GM12891 (cell line): ENCODE measurements at regions not wholly inside any gene's neighbourhood (a gene's known extent, or its start where the extent isn't known, plus 50 kb on each side); places are given as distances from the start of the nearest gene placed in this dataset.

Experiments
- DNase-seq: peaks from one replicate; pipeline ENCODE4 v3.0.0; 2011; ENCODE audit warnings: low spot score; ENCODE audit not compliant: insufficient read length
- FAIRE-seq: peaks from 2 replicates; lab custom pipeline; 2011; peaks lifted over from hg19 to GRCh38; lab: Jason Lieb, UNC
- PAX5 ChIP-seq: IDR thresholded peaks from 2 replicates; pipeline ENCODE4 v1.6.1; 2011; ENCODE audit warnings: low read length, moderate library complexity, mild to moderate bottlenecking; ENCODE audit not compliant: insufficient read depth, severe bottlenecking
- POLR2A ChIP-seq: IDR thresholded peaks from 2 replicates; pipeline ENCODE4 v1.6.1; 2011; ENCODE audit warnings: low read depth, low read length, control low read depth
- POLR2AphosphoS5 ChIP-seq: IDR thresholded peaks from 2 replicates; pipeline ENCODE4 v1.6.1; 2011; ENCODE audit warnings: low read depth, low read length, control low read depth
- POU2F2 ChIP-seq: IDR thresholded peaks from 2 replicates; pipeline ENCODE4 v1.6.1; 2011; ENCODE audit warnings: low read depth, mild to moderate bottlenecking, control low read depth, low read length, moderate library complexity
- SPI1 ChIP-seq: IDR thresholded peaks from 2 replicates; pipeline ENCODE4 v1.6.1; 2011; ENCODE audit warnings: low read depth, low read length, control low read depth
- TAF1 ChIP-seq: IDR thresholded peaks from 2 replicates; pipeline ENCODE4 v1.6.1; 2011; ENCODE audit warnings: low read depth, low read length, control low read depth

DNA sequence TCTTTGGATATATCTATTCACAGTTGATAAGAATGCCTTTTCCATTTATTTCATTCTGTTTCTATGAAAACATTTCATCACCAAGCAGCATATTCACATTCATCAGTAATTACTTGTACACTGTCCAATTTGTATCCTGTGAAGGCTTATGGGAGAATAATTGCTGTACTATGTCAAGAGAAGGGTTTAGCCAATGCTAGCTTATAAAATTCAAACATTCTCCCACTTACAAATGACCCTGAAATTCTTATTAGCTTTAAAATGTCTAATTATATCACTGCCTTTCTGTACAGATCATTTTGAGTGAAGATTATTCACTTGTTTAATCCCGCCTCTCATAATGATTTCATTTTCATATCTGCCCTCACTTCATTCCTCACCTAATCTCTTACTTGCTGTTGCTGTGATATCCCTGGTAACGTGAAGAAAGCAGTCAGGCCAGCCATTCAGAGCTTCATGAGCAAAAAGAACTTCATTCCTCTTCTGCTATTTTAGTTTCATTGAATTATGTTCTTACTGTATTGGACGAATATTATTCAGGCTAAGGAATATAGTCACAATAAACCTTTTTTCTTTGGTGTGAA lies 778.7 kb downstream of the OLFM4 start:
- no peak for TF ChIP-seq POLR2A
- no peak for TF ChIP-seq TAF1
- TF ChIP-seq POU2F2 = no peak
- no peak for TF ChIP-seq POLR2AphosphoS5
- no peak for TF ChIP-seq PAX5
- no peak for TF ChIP-seq SPI1
- FAIRE-seq (no peak), DNase-seq (no peak)

DNA sequence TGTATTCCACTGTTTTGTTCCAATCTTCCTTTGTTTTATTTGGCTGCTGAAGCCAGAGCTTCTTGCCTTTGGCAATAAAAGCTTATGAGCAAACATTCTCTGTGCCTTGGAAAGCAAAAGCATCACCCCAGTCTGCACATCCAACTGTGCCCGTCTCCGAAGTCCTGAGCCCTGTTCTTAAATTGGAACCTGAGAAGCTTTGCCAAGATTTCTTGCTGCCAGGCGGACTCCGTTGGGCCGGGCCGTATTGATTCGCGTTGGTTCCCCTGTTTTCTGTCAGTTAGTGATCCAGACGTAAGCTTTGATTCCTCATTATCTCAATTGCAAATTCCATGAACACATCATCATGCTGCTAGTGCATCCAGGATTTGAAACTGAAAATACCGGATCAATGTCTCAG lies 793.0 kb downstream of the OLFM4 start:
- no peak for FAIRE-seq
- TF ChIP-seq TAF1 (no peak), PAX5 (no peak), POU2F2 (no peak), POLR2A (no peak), SPI1 (no peak), POLR2AphosphoS5 (no peak)
- no peak for DNase-seq

DNA sequence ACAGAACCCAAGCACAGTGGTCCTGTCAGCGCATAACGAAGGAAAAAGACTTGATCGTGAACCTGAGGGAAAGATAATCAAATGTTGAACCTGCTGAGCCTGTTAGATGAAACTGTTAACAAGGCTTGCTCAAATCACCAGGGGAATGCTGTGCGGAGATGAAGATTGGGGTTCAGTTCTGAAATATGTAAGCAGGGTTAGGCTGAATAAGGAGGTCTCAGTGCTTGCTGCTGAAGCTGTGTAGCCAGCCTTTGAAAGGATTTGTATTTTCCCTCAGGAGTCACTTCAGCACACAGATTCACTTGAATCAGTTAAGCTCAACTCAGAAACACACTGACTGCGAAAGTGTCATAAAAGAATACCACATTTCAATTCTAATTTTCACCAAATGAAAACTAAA lies 793.5 kb downstream of the OLFM4 start:
- DNase-seq (no peak), FAIRE-seq (no peak)
- TF ChIP-seq POU2F2 (no peak), PAX5 (no peak), POLR2AphosphoS5 (no peak), TAF1 (no peak), POLR2A (no peak), SPI1 (no peak)

DNA sequence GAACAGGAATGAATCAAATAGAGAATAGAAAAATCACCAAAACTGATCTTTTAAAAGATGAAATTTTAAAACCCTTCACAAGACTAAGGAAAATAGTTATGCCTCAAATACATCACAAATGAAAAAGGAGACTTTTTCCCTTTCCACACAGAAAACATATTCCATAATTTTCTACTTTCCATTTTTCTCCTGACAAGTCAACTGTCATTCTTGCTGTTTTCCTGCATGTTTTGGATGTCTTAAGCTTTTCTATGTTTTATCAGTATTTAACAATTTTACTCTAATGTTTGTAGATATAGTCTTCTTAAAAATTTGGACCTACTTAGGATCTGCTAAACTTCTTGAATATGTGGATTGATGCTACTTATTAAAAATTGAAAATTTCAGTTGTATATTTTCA lies 810.8 kb downstream of the OLFM4 start:
- FAIRE-seq (no peak), DNase-seq (no peak)
- TF ChIP-seq POLR2AphosphoS5 (no peak), PAX5 (no peak), POLR2A (no peak), POU2F2 (no peak), SPI1 (no peak), TAF1 (no peak)

DNA sequence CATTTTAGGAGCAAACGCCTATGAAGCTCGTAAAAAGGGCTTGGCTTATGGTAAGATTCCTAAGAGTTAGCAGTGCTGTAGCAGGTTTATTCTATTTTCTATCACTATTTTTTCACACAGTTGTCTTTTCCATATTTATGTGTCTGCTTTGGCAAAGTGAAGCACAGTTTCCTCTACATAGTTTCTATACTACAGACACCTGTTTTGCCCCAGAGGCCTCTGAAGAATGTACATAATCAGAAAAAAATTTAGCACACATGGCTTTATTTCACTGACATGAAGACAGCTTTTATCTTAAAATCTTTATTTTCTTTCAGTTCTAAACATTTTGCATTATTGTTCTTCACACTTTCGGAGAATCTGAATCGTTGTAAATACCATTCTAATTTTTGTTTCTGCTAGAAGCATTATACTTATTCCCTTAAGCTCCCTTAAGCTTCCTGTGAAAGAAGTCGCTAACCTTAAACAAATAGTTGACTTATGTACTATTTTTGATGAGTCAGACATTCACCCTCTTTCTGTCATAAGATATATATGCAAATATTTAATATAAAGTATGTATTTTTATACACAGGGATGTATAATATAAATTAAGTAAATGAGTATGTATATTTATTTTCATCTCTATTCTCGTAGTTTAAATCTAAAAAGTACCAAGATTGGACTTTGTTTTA lies 816.0 kb downstream of the OLFM4 start:
- no peak for FAIRE-seq
- no peak for TF ChIP-seq POU2F2
- TF ChIP-seq POLR2AphosphoS5 = no peak
- no peak for TF ChIP-seq TAF1
- TF ChIP-seq POLR2A = no peak
- TF ChIP-seq PAX5 = no peak
- TF ChIP-seq SPI1 = no peak
- DNase-seq = no peak

DNA sequence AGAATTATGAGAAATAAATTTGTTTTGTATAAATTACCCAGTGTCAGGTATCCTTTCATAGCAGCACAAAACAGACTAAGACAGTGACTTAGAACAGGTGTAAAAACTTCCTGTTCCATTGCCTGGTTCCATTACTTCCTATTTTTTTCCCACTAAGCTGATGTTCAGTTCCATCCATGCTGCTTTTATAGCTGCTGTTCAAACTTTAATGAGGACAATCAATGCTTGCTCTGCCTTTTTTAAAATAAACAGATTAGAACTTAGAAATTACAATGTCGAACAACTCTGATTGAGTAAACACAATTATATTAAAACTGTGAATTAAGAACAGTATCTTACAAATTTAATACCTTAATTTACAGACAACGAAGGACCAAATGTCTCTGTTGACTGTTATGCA lies 818.9 kb downstream of the OLFM4 start:
- TF ChIP-seq PAX5 (no peak), POLR2AphosphoS5 (no peak), SPI1 (no peak), TAF1 (no peak)
- FAIRE-seq = no peak
- DNase-seq = no peak

DNA sequence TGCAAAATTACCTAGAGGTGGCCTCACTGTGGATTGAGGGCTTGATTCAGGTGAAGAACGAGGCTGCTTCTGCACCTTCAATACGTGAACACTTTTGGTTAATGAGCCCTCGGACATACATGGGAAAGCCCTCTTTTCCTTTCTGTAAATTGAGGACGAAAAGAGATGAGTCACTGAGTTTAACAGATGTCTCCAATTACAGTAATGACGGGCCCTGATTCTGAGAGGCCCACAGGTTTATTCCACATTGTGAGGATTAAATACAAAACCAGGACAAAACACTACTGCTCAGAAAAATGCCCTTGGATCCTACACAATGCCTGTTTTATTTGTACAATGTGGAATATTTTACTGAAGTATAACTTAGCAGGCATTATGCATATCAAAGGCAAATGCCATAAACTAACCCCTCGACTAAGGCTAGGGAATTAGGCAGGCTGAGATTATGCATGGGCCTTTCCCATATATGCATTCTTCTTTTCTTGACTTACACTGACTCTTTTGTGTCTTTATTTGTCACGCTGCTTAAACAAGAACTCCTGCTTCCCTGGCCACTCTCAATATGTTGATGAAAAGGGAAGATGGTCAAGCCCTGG lies 819.9 kb downstream of the OLFM4 start:
- no peak for TF ChIP-seq PAX5
- no peak for TF ChIP-seq TAF1
- no peak for TF ChIP-seq SPI1
- no peak for TF ChIP-seq POU2F2
- TF ChIP-seq POLR2AphosphoS5 = no peak
- no peak for TF ChIP-seq POLR2A
- FAIRE-seq (no peak), DNase-seq (no peak)

DNA sequence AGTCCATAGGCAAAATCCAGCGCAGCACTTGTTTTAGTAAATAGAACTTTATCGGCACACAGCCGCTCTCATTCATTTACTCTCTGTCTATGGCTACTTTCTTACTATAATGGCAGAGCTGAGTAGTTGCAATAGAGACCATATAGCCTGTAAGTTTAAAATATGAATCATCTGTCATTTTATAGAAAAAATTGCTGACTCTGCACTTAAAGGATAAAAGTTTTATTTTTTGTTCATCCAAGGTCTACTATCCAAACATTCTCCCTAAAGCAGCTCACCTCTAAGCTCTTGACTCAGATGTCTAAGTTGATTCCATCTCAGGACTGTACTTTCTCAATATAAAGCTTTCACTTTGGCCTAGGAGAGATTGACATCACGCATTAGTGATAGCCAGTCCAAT lies 825.7 kb downstream of the OLFM4 start:
- no peak for FAIRE-seq
- no peak for DNase-seq
- TF ChIP-seq POLR2AphosphoS5 = no peak
- no peak for TF ChIP-seq TAF1
- no peak for TF ChIP-seq POLR2A
- no peak for TF ChIP-seq SPI1
- TF ChIP-seq PAX5 = no peak
- no peak for TF ChIP-seq POU2F2

DNA sequence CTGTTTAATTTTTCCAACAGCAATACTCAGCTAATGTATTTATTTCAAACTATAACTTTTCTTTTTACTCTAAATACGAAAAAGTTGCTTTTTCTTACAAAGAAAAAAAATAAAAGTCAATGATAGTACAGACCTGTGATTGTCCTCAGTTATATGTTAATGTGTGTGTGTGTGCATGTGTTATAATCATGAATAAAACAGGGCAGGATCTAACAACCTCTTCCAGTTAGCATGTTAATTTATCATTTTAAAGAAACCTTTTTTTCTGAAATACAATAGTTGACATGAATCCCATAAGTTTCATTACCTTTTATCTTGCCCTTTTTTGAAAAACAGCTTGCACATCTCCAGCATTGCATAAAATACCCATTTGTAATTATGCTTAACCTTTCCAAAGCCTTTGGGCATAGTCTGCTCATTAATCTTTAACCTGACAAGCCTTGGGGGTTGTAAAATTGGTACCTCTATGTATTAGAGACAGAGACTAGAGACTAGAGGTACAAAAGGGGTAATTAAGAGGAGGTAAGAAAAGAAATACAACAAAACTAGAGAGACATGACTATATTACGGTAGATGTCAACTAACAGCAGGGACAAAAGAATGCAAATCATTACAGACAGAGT lies 828.1 kb downstream of the OLFM4 start:
- no peak for FAIRE-seq
- DNase-seq = no peak
- TF ChIP-seq PAX5 (no peak), POU2F2 (no peak), SPI1 (no peak), POLR2AphosphoS5 (no peak)
